Lower leg skin (tissue), 3 donors: ENCODE measurements at regions not wholly inside any gene's neighbourhood (a gene's known extent, or its start where the extent isn't known, plus 50 kb on each side); places are given as distances from the start of the nearest gene placed in this dataset.

ENCODE experiments used
- CTCF ChIP-seq, 3 donors: fragments of 450-650 bp; IDR thresholded peaks; one replicate each; pipeline ENCODE4 v1.5.1; 2016; ENCODE audit warnings: antibody characterized with exemption in 3 of 3, mild to moderate bottlenecking in 3 of 3, moderate library complexity in 2 of 3
- POLR2A ChIP-seq, 2 donors: fragments of 450-650 bp; IDR thresholded peaks; one replicate each; pipeline ENCODE4 v1.6.1; 2016 to 2017; ENCODE audit warnings: antibody characterized with exemption in 2 of 2, mild to moderate bottlenecking in 1 of 2, moderate library complexity in 1 of 2

- no peak for TF ChIP-seq CTCF (IDR thresholded peaks at IDR 0.05)
- TF ChIP-seq POLR2A (IDR thresholded peaks at IDR 0.05): no peak
These were observed 63.6 kb downstream of the FOXF2 start for GRCh38 chr6:1453024-1453423.
